Gastroesophageal sphincter (tissue), 4 donors: ENCODE measurements at regions not wholly inside any gene's neighbourhood (a gene's known extent, or its start where the extent isn't known, plus 50 kb on each side); places are given as distances from the start of the nearest gene placed in this dataset.
"Not testable (repeated sequence)": the region's sequence is repeated elsewhere in the genome, so short reads cannot be mapped to it uniquely, and the experiment has no call there.

Experiments used
- ATAC-seq: fragments of 150-250 bp; one replicate; pipeline ENCODE4 v1.9.1; 2016; ENCODE audit warnings: mild to moderate bottlenecking, moderate library complexity
- H3K27ac ChIP-seq, 4 donors: fragments of 200-600 bp; sonication (generic) in 3 of 4; 1 replicate in 3 of 4; 2 replicates in 1 of 4; pipeline ENCODE4 v1.5.1; 2016 to 2019
- H3K27me3 ChIP-seq: fragments of 200-600 bp; sonication (generic); one replicate; pipeline ENCODE4 v1.5.1; 2019
- H3K36me3 ChIP-seq, 2 donors: fragments of 200-600 bp; sonication (generic); one replicate each; pipeline ENCODE4 v1.5.1; 2019; ENCODE audit warnings: control low read depth in 1 of 2
- H3K4me1 ChIP-seq, 3 donors: fragments of 200-600 bp; sonication (generic); 1 replicate in 2 of 3; 2 replicates in 1 of 3; pipeline ENCODE4 v1.5.1; 2016 to 2019; ENCODE audit warnings: control low read depth in 2 of 3
- H3K4me3 ChIP-seq, 2 donors: fragments of 200-600 bp; sonication (generic); one replicate each; pipeline ENCODE4 v1.5.1; 2019; ENCODE audit warnings: mild to moderate bottlenecking in 1 of 2, moderate library complexity in 1 of 2
- H3K9me3 ChIP-seq, 3 donors: fragments of 200-600 bp; sonication (generic); one replicate each; pipeline ENCODE4 v1.5.1; 2017 to 2019; ENCODE audit warnings: control low read depth in 2 of 3
- CTCF ChIP-seq, 4 experiments: fragments of 200-600 bp in 2 of 4; fragments of 450-650 bp in 2 of 4; sonication (generic) in 1 of 4; IDR thresholded peaks; one replicate each; pipeline ENCODE4 v1.5.1; 2017 to 2019; ENCODE audit warnings: antibody characterized with exemption in 4 of 4, mild to moderate bottlenecking in 2 of 4, moderate library complexity in 2 of 4
- EP300 ChIP-seq: sonication (generic); formaldehyde crosslinking; IDR thresholded peaks from one replicate; pipeline ENCODE4 v1.6.1; 2017; ENCODE audit warnings: antibody characterized with exemption, mild to moderate bottlenecking
- POLR2A ChIP-seq, 2 donors: fragments of 450-650 bp; IDR thresholded peaks; one replicate each; pipeline ENCODE4 v1.6.1; 2017; ENCODE audit warnings: antibody characterized with exemption in 2 of 2, mild to moderate bottlenecking in 2 of 2, moderate library complexity in 1 of 2
- POLR2AphosphoS5 ChIP-seq: sonication (generic); formaldehyde crosslinking; IDR thresholded peaks from one replicate; pipeline ENCODE4 v1.6.1; 2017; ENCODE audit warnings: antibody characterized with exemption
- WGBS, 2 donors: methylation state at CpG; one replicate each; pipeline ENCODE4 v1.1.5; 2018; ENCODE audit warnings: low coverage in 1 of 2; 5-methylcytosine and 5-hydroxymethylcytosine counted together

DNA sequence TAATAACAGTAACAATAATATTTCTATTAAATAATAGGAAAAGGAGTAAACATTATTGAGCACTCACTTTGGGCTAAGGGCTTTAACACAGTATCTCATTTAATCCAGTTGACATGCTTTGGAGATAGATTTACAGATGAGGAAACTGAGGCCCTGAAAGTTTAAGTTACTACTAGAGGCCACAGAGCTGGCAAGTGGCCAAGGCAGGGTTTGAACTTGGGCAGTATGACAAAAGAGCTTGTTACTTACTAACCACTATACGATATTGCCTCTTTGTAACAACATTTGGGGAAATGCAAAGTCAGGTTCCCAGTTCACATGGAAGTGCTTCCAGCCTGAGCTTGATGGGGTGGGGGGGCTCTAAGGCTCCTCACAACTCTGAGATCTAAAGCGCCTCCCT is 149.1 kb upstream of the LMCD1 start:
- Histone ChIP-seq H3K36me3 (no peaks in the 10 kb centered on the region), H3K9me3 (no peaks in the 10 kb centered on the region), H3K4me1 (no peaks in the 10 kb centered on the region), H3K27ac (no peak overlapping the region), H3K27me3 (no peaks in the 10 kb centered on the region), H3K4me3 (no peak overlapping the region)
- 85 to 96% methylated on average over 2 of the region's 2 CpGs for WGBS, 2 donors
- no peak for ATAC-seq
- TF ChIP-seq EP300 (no peak), CTCF (IDR thresholded peaks at IDR 0.05) (no peak), POLR2AphosphoS5 (no peak), POLR2A (IDR thresholded peaks at IDR 0.05) (no peak)

GRCh38 chr3:8353364-8353763 is 148.3 kb upstream of the LMCD1 start:
- Histone ChIP-seq H3K9me3 (no peaks in the 10 kb centered on the region), H3K4me3 (no peak overlapping the region), H3K4me1 (no peaks in the 10 kb centered on the region), H3K27ac (no peak overlapping the region), H3K27me3 (no peaks in the 10 kb centered on the region), H3K36me3 (no peaks in the 10 kb centered on the region)
- no peak for ATAC-seq
- no peak for TF ChIP-seq CTCF (IDR thresholded peaks at IDR 0.05)
- no peak for TF ChIP-seq POLR2A (IDR thresholded peaks at IDR 0.05)
- no peak for TF ChIP-seq POLR2AphosphoS5
- no peak for TF ChIP-seq EP300
- 85% methylated on average over 2 of the region's 2 CpGs; no CpG with 5 or more reads in 1 of the 2 donors for WGBS, 2 donors

DNA sequence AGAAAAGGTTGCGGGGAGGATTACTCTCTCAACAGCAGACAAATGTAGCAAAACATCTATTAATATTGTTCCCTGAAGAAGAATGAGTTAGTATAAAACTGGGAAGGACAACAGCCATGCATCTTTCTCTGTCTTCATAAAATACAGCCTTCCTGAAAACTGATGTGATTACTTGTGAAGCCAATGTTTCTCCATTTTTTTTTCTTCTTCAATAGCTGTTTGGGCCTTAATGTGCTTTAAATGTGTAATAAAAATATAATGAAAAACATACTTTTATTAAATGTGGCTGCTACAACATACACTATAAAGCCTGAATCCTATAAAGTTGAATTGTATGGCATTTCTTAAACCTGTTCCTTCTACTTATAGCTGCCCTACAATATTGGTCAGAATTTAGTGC is 146.3 kb upstream of the LMCD1 start:
- H3K27ac ChIP-seq = no peak overlapping the region
- TF ChIP-seq EP300 (no peak), POLR2AphosphoS5 (no peak), CTCF (IDR thresholded peaks at IDR 0.05) (no peak), POLR2A (IDR thresholded peaks at IDR 0.05) (no peak)
- no peak for ATAC-seq
- H3K9me3 ChIP-seq = no peaks in the 10 kb centered on the region
- H3K27me3 ChIP-seq = no peaks in the 10 kb centered on the region
- H3K4me1 ChIP-seq = no peaks in the 10 kb centered on the region
- no peaks in the 10 kb centered on the region for H3K36me3 ChIP-seq
- H3K4me3 ChIP-seq = no peak overlapping the region
- WGBS, 2 donors = 90% methylated on average over 1 of the region's 1 CpG; no CpG with 5 or more reads in 1 of the 2 donors

DNA sequence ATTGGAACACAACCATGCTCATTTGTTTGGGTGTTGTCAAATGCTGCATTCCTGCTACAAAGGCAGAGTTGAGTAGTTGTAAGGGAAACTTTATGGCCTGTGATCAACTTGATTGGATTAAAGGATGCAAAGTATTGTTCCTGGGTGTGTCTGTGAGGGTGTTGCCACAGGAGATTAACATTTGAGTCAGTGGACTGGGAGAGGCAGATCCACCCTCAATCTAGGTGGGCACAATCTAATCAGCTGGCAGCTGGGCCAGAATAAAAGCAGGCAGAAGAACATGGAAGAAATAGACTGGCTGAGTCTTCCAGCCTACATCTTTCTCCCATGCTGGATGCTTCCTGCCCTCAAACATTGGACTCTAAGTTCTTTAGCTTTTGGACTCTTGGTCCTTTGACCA is 145.6 kb upstream of the LMCD1 start:
- not testable (repeated sequence) for H3K27me3 ChIP-seq, H3K4me1 ChIP-seq, H3K4me3 ChIP-seq, H3K36me3 ChIP-seq, H3K27ac ChIP-seq, H3K9me3 ChIP-seq, ATAC-seq

DNA sequence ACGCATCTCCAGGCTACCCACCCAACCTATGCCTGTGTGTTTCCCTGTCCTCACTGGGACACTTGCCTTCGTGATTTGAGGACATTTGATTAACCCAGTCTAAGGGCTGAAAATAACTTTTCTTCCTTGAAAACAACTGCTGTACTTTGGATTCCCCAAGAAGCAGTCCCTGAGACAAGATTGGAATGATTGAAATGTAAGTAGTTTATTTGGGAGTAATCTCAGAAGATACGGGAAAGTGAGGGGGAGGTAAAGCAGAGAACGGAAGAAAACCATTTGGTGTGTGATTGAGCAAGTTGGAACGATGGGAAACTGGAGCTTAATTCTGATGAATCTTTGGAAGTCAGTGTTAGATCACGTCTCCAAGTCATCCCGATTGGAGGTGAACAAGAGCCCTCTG is 143.8 kb upstream of the LMCD1 start:
- ATAC-seq = no peak
- Histone ChIP-seq H3K9me3 (no peaks in the 10 kb centered on the region), H3K36me3 (no peaks in the 10 kb centered on the region), H3K4me1 (no peaks in the 10 kb centered on the region), H3K27me3 (no peaks in the 10 kb centered on the region), H3K27ac (no peak overlapping the region), H3K4me3 (no peak overlapping the region)
- TF ChIP-seq EP300 (no peak), CTCF (IDR thresholded peaks at IDR 0.05) (no peak), POLR2AphosphoS5 (no peak), POLR2A (IDR thresholded peaks at IDR 0.05) (no peak)
- WGBS, 2 donors = 56 to 78% methylated on average over 4 to 6 of the region's 7 CpGs

DNA sequence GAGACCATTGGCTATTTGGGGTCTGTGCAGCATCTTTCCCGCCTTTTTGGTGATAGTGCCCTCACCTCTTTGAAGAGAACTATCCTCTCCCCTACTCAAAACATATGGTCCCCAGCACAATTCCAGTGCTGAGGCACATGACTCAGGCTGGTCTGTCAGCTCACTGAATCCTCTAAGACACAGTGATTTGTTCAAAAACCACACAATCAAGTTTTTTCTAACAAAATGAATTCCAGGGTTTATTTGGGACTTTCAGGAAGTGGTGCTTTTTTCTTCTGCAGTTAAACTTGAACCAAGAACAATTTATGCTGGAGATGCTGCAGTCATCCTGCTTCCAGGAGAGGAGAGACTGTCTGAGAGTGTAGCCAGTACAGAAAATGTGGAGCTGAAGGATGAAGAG is 142.5 kb upstream of the LMCD1 start:
- no peak for ATAC-seq
- Histone ChIP-seq H3K36me3 (no peaks in the 10 kb centered on the region), H3K27me3 (no peaks in the 10 kb centered on the region), H3K4me3 (no peak overlapping the region), H3K27ac (no peak overlapping the region), H3K9me3 (no peaks in the 10 kb centered on the region), H3K4me1 (no peaks in the 10 kb centered on the region)
- WGBS, 2 donors = 50 to 80% methylated on average over 1 of the region's 1 CpG
- TF ChIP-seq EP300 (no peak), CTCF (IDR thresholded peaks at IDR 0.05) (no peak), POLR2AphosphoS5 (no peak), POLR2A (IDR thresholded peaks at IDR 0.05) (no peak)
